ENCODE measurements at regions not wholly inside any gene's neighbourhood (a gene's known extent, or its start where the extent isn't known, plus 50 kb on each side); places are given as distances from the start of the nearest gene placed in this dataset.

GRCh38 chr21:31801551-31802219 is 69.8 kb upstream of the SCAF4 start:
- no peak for TF ChIP-seq CTCF (IDR thresholded peaks at IDR 0.05)
- TF ChIP-seq POLR2A (IDR thresholded peaks at IDR 0.05): no peak
